ENCODE measurements at regions not wholly inside any gene's neighbourhood (a gene's known extent, or its start where the extent isn't known, plus 50 kb on each side); places are given as distances from the start of the nearest gene placed in this dataset.

- Histone ChIP-seq H3K36me3 (ENCODE audit: insufficient read depth, low read length) (no peaks in the 10 kb centered on the region), H3K27me3 (ENCODE audit: control insufficient read depth in 1 of 2, insufficient read depth in 2 of 2, low read length in 2 of 2) (no peaks in the 10 kb centered on the region), H3K4me3 (ENCODE audit: low read length) (no peak overlapping the region), H3K27ac (ENCODE audit: low read depth in 1 of 2, low read length in 2 of 2) (no peak overlapping the region), H3K9me3 (ENCODE audit: control insufficient read depth in 1 of 2, insufficient read depth in 1 of 2, low read length in 2 of 2) (no peaks in the 10 kb centered on the region), H3K4me1 (ENCODE audit: insufficient read depth, low read length) (no peaks in the 10 kb centered on the region)
- Mint-ChIP-seq H3K9me3 (no peaks in the 10 kb centered on the region), H3K36me3 (ENCODE audit: low read depth) (no peaks in the 10 kb centered on the region), H3K27ac (no peak overlapping the region), H3K4me1 (ENCODE audit: low read depth) (peaks cover 10% of the 10 kb centered on the region), H3K27me3 (no peaks in the 10 kb centered on the region), H3K4me3 (no peak overlapping the region)
- DNase-seq (no peak), ATAC-seq (ENCODE audit: poor library complexity) (no peak)
- intact Hi-C loops (cut with DNase I, micrococcal nuclease) = no loop called here
- ChIA-PET CTCF (no interaction called here), POLR2A (no interaction called here)
- TF ChIP-seq, protein P1, sequence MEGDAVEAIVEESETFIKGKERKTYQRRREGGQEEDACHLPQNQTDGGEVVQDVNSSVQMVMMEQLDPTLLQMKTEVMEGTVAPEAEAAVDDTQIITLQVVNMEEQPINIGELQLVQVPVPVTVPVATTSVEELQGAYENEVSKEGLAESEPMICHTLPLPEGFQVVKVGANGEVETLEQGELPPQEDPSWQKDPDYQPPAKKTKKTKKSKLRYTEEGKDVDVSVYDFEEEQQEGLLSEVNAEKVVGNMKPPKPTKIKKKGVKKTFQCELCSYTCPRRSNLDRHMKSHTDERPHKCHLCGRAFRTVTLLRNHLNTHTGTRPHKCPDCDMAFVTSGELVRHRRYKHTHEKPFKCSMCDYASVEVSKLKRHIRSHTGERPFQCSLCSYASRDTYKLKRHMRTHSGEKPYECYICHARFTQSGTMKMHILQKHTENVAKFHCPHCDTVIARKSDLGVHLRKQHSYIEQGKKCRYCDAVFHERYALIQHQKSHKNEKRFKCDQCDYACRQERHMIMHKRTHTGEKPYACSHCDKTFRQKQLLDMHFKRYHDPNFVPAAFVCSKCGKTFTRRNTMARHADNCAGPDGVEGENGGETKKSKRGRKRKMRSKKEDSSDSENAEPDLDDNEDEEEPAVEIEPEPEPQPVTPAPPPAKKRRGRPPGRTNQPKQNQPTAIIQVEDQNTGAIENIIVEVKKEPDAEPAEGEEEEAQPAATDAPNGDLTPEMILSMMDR (IDR thresholded peaks at IDR 0.05) = no peak
Measured at GRCh38 chr14:56416213-56416612, 163.4 kb upstream of the TMEM260 start.

DNA sequence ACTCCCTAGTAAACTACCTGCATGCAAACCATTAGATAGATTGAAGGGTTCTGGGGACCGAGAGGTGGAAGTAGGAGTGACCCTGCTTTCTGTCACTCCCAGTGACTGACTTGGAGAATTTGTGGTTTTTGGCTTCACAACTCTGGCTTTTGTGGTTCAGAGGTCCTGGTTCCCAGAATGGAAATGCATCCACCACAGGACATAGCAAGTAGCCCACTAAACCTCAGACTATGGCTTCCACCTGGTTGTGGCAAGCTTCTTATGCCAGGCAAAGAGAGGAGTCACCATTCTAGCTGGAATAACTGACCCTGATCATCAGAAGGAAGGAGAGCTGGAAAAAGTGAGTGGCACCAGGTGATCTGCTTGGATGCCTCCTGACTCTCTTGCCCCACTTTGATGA, 162.4 kb upstream of the TMEM260 start:
- TF ChIP-seq, protein P1 (IDR thresholded peaks at IDR 0.05) = no peak
- Histone ChIP-seq H3K9me3 (ENCODE audit: control insufficient read depth in 1 of 2, insufficient read depth in 1 of 2, low read length in 2 of 2) (no peaks in the 10 kb centered on the region), H3K4me3 (ENCODE audit: low read length) (no peak overlapping the region), H3K36me3 (ENCODE audit: insufficient read depth, low read length) (no peaks in the 10 kb centered on the region), H3K4me1 (ENCODE audit: insufficient read depth, low read length) (no peaks in the 10 kb centered on the region), H3K27ac (ENCODE audit: low read depth in 1 of 2, low read length in 2 of 2) (no peak overlapping the region), H3K27me3 (ENCODE audit: control insufficient read depth in 1 of 2, insufficient read depth in 2 of 2, low read length in 2 of 2) (no peaks in the 10 kb centered on the region)
- Mint-ChIP-seq H3K27me3 (no peaks in the 10 kb centered on the region), H3K36me3 (ENCODE audit: low read depth) (no peaks in the 10 kb centered on the region), H3K4me3 (no peak overlapping the region), H3K27ac (no peak overlapping the region), H3K9me3 (no peaks in the 10 kb centered on the region), H3K4me1 (ENCODE audit: low read depth) (peaks cover 10% of the 10 kb centered on the region)
- CTCF ChIA-PET = no interaction called here
- no peak for DNase-seq
- no peak for ATAC-seq (ENCODE audit: poor library complexity)
- POLR2A ChIA-PET = no interaction called here
- intact Hi-C loops (cut with DNase I, micrococcal nuclease) = no loop called here

DNA sequence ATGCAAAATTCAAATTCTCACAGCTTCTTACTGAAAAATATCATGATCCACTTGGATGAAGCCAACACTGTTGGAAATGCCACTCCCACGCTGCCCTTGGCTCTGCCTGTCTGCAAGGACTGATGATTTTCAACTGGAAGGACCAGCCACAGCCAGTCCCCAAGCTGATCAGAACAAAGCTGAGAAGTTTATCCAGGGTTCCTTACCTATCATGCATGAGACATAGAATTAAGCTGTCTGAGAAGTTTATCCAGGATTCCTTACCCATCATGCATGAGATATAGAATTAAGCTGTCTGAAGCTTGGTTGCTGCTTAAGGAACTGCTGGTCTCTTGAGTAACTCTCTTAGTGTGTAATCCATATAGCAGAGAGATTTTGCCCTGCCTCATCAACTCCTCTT, 159.8 kb upstream of the TMEM260 start:
- Mint-ChIP-seq H3K4me3 (no peak overlapping the region), H3K27ac (no peak overlapping the region), H3K9me3 (no peaks in the 10 kb centered on the region), H3K36me3 (ENCODE audit: low read depth) (no peaks in the 10 kb centered on the region), H3K4me1 (ENCODE audit: low read depth) (no peaks in the 10 kb centered on the region), H3K27me3 (no peaks in the 10 kb centered on the region)
- no peaks in the 10 kb centered on the region for H3K27me3 ChIP-seq (ENCODE audit: control insufficient read depth in 1 of 2, insufficient read depth in 2 of 2, low read length in 2 of 2)
- no peaks in the 10 kb centered on the region for H3K36me3 ChIP-seq (ENCODE audit: insufficient read depth, low read length)
- DNase-seq = no peak
- ChIA-PET POLR2A (no interaction called here), CTCF (no interaction called here)
- no peaks in the 10 kb centered on the region for H3K4me1 ChIP-seq (ENCODE audit: insufficient read depth, low read length)
- intact Hi-C loops (cut with DNase I, micrococcal nuclease) = loop anchor here (5.0 to 10.0 kb wide), 3 partner anchors 685 to 712 kb away; no protein-coding TSS in a partner anchor
- TF ChIP-seq, protein P1 (IDR thresholded peaks at IDR 0.05) = no peak
- ATAC-seq (ENCODE audit: poor library complexity) = no peak
- H3K27ac ChIP-seq (ENCODE audit: low read depth in 1 of 2, low read length in 2 of 2) = no peak overlapping the region
- H3K9me3 ChIP-seq (ENCODE audit: control insufficient read depth in 1 of 2, insufficient read depth in 1 of 2, low read length in 2 of 2) = no peaks in the 10 kb centered on the region
- H3K4me3 ChIP-seq (ENCODE audit: low read length) = no peak overlapping the region

Data from CD4-positive, alpha-beta T cell (primary cell).